ENCODE measurements at regions not wholly inside any gene's neighbourhood (a gene's known extent, or its start where the extent isn't known, plus 50 kb on each side); places are given as distances from the start of the nearest gene placed in this dataset.

GRCh38 chr7:118573085-118573484, 348.6 kb downstream of the ANKRD7 start:
- DNase-seq (ENCODE audit: low read depth in 2 of 2) = no peak

- no peak for DNase-seq (ENCODE audit: low read depth in 2 of 2)
Measured at GRCh38 chr7:118575393-118575948, 351.0 kb downstream of the ANKRD7 start.

GRCh38 chr7:118580743-118581382, 356.4 kb downstream of the ANKRD7 start:
- DNase-seq (ENCODE audit: low read depth in 2 of 2) = no peak

- DNase-seq (ENCODE audit: low read depth in 2 of 2) = no peak
Measured at GRCh38 chr7:118583641-118584040, 359.1 kb downstream of the ANKRD7 start.

GRCh38 chr7:118586248-118586647, 361.7 kb downstream of the ANKRD7 start:
- DNase-seq (ENCODE audit: low read depth in 2 of 2) = no peak

- no peak for DNase-seq (ENCODE audit: low read depth in 2 of 2)
Measured at GRCh38 chr7:118590107-118590506, 365.6 kb downstream of the ANKRD7 start.

GRCh38 chr7:118602090-118602489, 377.6 kb downstream of the ANKRD7 start:
- DNase-seq (ENCODE audit: low read depth in 2 of 2) = no peak

- no peak for DNase-seq (ENCODE audit: low read depth in 2 of 2)
Measured at GRCh38 chr7:118606602-118607001, 382.1 kb downstream of the ANKRD7 start.

GRCh38 chr7:118609207-118609606, 384.7 kb downstream of the ANKRD7 start:
- no peak for DNase-seq (ENCODE audit: low read depth in 2 of 2)

GRCh38 chr7:118615681-118616080, 391.2 kb downstream of the ANKRD7 start:
- DNase-seq (ENCODE audit: low read depth in 2 of 2) = no peak

GRCh38 chr7:118621810-118622360, 397.4 kb downstream of the ANKRD7 start:
- no peak for DNase-seq (ENCODE audit: low read depth in 2 of 2)

- DNase-seq (ENCODE audit: low read depth in 2 of 2) = no peak
Measured at GRCh38 chr7:118626739-118627138, 402.2 kb downstream of the ANKRD7 start.

- no peak for DNase-seq (ENCODE audit: low read depth in 2 of 2)
Measured at GRCh38 chr7:118627467-118627866, 403.0 kb downstream of the ANKRD7 start.

GRCh38 chr7:118629898-118630438, 405.5 kb downstream of the ANKRD7 start:
- no peak for DNase-seq (ENCODE audit: low read depth in 2 of 2)

- DNase-seq (ENCODE audit: low read depth in 2 of 2) = no peak
Measured at GRCh38 chr7:118642396-118642795, 417.9 kb downstream of the ANKRD7 start.

GRCh38 chr7:118644346-118644745, 419.8 kb downstream of the ANKRD7 start:
- DNase-seq (ENCODE audit: low read depth in 2 of 2) = no peak

GRCh38 chr7:118648002-118648401, 423.5 kb downstream of the ANKRD7 start:
- DNase-seq (ENCODE audit: low read depth in 2 of 2) = no peak

GRCh38 chr7:118657391-118658005, 433.0 kb downstream of the ANKRD7 start:
- DNase-seq (ENCODE audit: low read depth in 2 of 2) = no peak

GRCh38 chr7:118662266-118662665, 437.8 kb downstream of the ANKRD7 start:
- DNase-seq (ENCODE audit: low read depth in 2 of 2) = no peak

GRCh38 chr7:118664498-118664897, 440.0 kb downstream of the ANKRD7 start:
- DNase-seq (ENCODE audit: low read depth in 2 of 2) = no peak

GRCh38 chr7:118671149-118671548, 446.6 kb downstream of the ANKRD7 start:
- no peak for DNase-seq (ENCODE audit: low read depth in 2 of 2)

GRCh38 chr7:118684796-118685195, 460.3 kb downstream of the ANKRD7 start:
- DNase-seq (ENCODE audit: low read depth in 2 of 2) = no peak

- no peak for DNase-seq (ENCODE audit: low read depth in 2 of 2)
Measured at GRCh38 chr7:118689403-118689802, 464.9 kb downstream of the ANKRD7 start.

Data from fibroblast of skin of left biceps (primary cell).